NCI-H510A (cell line): ENCODE measurements at regions not wholly inside any gene's neighbourhood (a gene's known extent, or its start where the extent isn't known, plus 50 kb on each side); places are given as distances from the start of the nearest gene placed in this dataset.
"Not testable (repeated sequence)": the region's sequence is repeated elsewhere in the genome, so short reads cannot be mapped to it uniquely, and the experiment has no call there.

Source experiments
- DNase-seq: peaks from one replicate; lab custom pipeline; 2025; lab: John Stamatoyannopoulos, UW

- DNase-seq, result no peak
Observed at GRCh38 chr5:124619121-124619520, 127.3 kb downstream of the ZNF608 start.

DNA sequence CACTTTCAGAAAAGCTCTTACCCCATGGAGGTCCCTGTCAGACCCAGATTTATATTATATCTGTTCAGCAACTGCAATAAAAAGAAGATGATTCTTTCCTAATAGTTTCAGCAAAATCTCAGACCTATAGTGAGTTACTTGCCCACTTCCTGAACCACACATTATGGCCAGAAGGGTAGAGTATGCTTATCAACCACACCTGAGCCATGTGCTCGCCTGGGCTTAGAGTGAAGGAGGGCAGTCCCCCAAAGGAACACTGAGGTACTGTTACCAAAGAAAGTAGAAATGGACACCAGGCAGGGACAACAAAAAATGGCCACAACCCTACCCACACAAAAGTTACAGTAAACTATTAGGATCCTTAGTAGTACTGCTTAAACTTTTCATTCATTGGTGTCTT lies 128.7 kb downstream of the ZNF608 start:
- DNase-seq, result no peak

- no peak for DNase-seq
Observed at GRCh38 chr5:124614836-124615385, 131.5 kb downstream of the ZNF608 start.

- DNase-seq, result no peak
Observed at GRCh38 chr5:124614105-124614504, 132.3 kb downstream of the ZNF608 start.

GRCh38 chr5:124613273-124613953 lies 133.0 kb downstream of the ZNF608 start:
- DNase-seq, result no peak

GRCh38 chr5:124612023-124612422 lies 134.4 kb downstream of the ZNF608 start:
- DNase-seq, result no peak

- not testable (repeated sequence) for DNase-seq
Observed at GRCh38 chr5:124611262-124611661, 135.2 kb downstream of the ZNF608 start.

DNA sequence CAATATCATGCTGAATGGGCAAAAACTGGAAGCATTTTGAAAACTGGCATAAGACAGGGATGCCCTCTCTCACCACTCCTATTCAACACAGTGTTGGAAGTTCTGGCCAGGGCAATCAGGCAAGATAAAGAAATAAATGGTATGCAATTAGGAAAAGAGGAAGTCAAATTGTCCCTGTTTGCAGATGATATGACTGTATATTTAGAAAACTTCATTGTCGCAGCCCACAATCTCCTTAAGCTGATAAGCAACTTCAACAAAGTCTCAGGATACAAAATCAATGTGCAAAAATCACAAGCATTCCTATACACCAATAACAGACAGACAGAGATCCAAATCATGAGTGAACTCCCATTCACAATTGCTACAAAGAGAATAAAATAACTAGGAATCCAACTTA lies 136.8 kb downstream of the ZNF608 start:
- DNase-seq, result not testable (repeated sequence)

GRCh38 chr5:124606543-124606942 lies 139.9 kb downstream of the ZNF608 start:
- DNase-seq, result no peak

GRCh38 chr5:124606093-124606492 lies 140.3 kb downstream of the ZNF608 start:
- DNase-seq, result no peak

- no peak for DNase-seq
Observed at GRCh38 chr5:124605541-124605940, 140.9 kb downstream of the ZNF608 start.

DNA sequence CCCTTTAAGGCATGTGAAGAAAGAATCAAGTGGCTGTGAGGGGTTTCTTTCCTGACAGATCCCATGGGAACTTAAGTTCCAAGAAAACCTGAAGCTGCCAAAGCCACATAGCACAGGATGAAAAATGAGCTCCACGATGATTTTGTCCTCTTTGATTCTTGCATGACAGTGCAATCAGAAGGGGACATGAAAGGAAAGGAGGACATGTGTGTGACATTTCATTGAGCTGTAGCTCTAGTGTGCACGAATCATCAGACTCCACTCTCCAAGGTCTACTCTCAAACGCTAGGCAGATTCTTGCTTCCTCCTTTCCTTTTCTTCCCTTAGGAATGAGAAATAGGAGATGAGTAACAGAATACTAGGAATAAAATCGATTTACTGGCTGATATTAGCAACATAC lies 142.0 kb downstream of the ZNF608 start:
- no peak for DNase-seq

GRCh38 chr5:124602925-124603650 lies 143.4 kb downstream of the ZNF608 start:
- DNase-seq, result no peak

DNA sequence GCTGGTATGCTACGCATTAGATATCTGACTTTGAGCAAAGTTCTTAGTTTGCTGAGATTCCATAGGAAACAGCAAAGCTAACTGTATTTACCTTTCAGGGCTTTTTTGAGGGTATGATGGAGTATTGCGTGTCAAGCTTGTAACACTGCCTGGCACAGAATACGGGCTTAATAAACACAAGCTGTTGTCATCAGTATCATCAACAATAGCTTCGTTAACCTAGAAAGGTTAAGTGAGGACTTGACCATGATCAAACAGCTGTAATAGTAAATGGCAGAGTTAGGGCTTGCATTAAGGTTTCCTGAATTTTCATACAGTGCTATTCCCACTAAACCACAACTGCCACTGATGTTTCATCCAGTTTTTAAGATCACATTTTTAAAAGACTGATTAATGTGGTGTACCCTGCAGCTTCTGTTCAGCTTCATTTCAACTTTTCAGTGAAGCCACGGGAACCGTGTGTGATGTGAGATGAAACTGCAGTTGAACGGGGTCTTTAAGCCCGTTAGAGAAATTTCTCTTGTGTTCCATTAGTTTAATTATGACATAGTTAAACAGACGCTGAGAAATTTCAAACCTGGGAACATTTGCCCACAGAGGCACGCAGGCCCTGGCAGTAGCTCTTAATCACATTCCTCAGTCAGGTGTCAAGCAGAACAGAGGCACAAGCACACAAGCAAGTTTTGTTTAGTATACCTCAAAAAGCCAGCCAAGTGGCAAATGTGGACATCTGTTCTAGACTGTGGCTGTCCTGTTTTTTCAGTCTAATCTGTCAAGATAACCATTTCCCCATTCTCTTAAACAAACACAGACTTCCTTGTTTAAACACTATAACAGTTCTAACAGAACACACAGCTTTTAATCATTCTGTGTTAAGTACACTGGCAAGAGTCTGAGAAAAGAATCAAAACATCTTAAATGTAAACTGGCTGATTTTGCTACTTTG lies 147.1 kb downstream of the ZNF608 start:
- no peak for DNase-seq

GRCh38 chr5:124596595-124597421 lies 149.6 kb downstream of the ZNF608 start:
- DNase-seq, result no peak

- no peak for DNase-seq
Observed at GRCh38 chr5:124593952-124594351, 152.5 kb downstream of the ZNF608 start.

- no peak for DNase-seq
Observed at GRCh38 chr5:124592891-124593290, 153.5 kb downstream of the ZNF608 start.

GRCh38 chr5:124591583-124591982 lies 154.9 kb downstream of the ZNF608 start:
- no peak for DNase-seq

- DNase-seq, result no peak
Observed at GRCh38 chr5:124590686-124591085, 155.8 kb downstream of the ZNF608 start.

GRCh38 chr5:124587280-124587679 lies 159.2 kb downstream of the ZNF608 start:
- no peak for DNase-seq

DNA sequence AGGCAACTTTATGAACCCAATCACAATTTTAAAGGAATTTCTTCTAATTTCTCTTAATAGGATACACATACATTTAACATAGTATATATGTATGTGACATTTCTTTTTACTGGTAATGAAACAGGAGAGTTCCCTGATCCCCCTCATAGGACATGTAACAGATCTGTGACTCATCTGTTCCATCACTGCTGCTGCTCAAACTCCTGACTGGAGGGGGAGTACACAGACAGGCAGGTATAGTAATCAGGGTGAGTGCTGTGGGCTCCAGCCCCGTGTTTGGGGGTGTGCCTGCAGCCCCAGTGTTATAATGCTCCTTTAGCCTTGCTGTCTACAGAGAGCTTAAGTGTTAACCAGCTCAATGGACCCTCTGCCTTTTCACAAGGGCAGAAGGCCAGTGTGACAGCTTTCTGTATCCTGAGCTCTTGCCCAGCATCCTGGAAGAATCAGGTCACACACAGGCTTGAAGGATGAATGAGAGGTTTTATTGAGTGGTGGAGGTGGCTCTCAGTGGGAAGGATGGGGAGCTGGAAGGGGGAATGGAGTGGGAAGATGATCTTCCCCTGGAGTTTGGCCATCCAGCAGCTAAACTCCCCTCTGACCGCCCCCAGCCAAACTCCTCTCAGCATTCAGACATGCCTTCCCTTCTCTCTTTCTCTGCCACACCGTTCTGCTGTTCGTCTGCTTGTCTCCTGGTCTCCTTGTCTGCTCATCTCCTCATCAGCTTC lies 161.3 kb downstream of the ZNF608 start:
- DNase-seq, result no peak
